GM21528 (cell line): ENCODE measurements at regions not wholly inside any gene's neighbourhood (a gene's known extent, or its start where the extent isn't known, plus 50 kb on each side); places are given as distances from the start of the nearest gene placed in this dataset.

ENCODE experiments used
- ATAC-seq: cut with Tn5 transposase; IDR thresholded peaks from one replicate; pipeline ENCODE4 v1.9.1; 2021; ENCODE audit warnings: mild to moderate bottlenecking, moderate library complexity; ENCODE audit not compliant: unreplicated experiment, low FRiP score

DNA sequence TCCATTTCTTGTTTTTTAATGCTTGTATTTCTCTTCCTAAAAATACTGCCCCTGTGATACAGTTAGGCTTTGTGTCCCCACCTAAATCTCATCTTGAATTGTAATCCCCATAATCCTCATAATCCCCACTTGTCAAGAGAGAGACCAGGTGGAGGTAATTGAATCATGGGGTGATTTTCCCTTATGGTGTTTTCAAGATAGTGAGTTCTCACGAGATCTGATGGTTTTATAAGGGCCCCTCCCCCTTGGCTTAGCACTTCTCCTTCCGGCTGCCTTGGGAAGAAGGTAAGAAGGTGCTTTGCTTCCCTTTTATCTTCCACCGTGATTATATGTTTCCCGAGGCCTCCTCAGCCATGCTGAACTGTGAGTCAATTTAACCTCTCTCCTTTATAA, 227.4 kb downstream of the MAN2A1 start:
- ATAC-seq: no peak

DNA sequence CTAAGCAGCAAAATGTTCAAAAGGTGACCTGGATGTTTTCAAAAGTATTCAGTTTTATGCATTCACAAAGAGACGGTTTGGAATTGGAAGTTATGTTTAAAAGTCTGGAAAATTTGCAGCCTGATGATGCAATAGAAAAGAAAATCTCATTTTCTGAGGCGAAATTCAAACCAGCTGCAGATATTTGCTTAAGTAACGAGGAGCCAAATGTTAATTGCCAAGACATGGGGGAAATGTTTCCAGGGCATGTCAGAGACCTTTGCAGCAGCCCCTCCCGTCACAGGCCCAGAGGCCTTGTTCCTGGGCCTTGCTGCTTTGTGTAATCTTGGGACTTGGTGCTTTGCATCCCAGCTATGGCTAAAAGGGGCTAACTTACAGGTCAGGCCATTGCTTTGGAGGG, 228.2 kb downstream of the MAN2A1 start:
- ATAC-seq: no peak

DNA sequence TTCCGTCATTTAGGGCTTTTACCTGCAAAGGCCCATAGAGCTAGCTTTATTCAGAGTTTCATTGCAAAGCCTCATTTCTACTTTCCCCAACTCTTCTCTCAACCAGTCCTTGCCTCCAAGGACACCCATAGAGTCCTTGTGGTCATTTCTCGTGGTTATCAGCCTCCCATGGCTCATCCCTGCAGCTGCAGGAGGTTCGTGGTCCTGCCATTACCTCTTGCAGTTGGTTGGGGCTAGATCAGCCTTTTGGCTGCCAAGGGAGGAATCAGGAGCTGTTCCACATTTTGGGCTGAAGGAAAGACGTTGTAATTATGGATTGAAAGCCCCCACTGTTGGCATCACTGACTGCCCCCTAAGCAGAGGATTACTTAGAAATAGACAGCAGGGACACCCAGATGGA, 231.0 kb downstream of the MAN2A1 start:
- ATAC-seq: no peak

DNA sequence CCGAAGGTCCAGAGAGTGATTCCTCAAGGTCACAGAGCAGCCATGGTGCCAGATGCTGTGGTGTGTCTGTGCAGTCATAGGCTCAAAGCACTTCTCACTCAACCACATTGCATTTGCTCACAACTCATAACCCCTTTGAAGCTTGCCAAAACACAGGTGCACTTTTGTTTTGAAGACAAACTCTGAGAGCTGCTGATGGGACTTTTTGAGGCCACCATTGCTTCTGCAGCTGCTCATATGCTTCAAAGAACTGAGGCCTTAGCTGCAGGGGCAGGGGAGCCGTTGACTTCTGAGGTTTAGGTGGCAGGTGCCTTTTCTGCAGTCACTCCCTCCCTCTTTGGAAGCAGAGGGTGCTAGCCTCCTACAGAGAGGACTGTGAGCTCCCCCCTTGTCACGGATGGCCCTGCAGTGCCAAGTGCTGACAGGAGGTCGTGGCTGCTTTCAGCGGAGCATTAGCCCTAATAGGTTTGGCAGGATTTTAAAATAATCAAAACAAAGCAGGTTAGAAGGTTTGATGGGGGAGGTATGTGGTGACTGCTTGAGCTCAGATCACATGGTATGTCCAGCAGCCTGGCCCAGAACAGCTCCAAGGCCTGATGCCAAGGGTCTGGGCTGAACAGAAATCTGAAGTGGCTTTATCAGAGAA, 232.1 kb downstream of the MAN2A1 start:
- ATAC-seq: no peak

DNA sequence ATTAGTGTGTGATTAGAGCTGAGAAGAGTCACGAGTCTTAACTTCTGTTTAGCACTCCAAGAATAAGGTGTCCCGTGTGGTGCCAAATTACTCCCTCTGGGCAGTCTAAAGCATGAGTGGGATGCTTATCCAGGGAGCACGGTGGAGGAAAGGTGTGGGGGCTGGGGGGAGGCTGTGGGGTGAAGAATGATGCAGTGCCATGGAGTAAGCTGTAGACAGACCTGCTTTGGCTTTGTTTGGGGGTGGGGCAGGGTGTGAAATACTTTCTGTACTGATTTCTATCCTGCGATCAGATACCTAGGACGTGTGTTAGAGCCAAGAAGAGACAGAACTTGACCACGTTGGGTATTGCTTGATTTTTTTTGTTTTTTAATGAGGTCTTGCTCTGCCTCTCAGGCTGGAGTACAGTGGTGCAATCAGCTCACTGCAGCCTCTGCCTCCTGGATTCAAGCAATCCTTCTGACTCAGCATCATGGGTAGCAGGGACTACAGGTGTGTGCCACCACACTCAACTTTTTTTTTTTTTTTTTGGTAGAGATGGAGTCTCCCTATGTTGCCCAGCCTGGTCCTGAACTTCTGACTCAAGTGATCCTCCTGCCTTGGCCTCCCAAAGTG, 232.8 kb downstream of the MAN2A1 start:
- no peak for ATAC-seq

DNA sequence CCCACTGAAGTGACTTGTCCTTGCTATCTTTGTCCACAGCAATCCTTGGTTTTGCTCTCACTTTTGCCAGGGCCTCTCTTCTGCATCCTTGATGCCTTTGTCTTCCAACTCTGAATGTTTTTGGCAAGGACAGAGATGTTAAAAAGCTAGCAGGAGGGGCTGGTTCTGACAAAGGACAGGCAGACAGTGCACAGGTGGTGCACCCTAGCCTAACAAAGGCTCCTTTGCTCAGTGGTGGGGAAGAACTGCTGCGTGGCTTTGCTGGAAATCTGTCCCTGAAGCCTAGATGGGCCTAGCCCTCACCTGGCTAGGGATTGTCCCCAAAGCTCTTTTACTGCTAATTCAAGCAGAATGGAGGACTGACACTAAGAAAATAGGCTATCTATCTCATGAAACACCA, 233.5 kb downstream of the MAN2A1 start:
- no peak for ATAC-seq

DNA sequence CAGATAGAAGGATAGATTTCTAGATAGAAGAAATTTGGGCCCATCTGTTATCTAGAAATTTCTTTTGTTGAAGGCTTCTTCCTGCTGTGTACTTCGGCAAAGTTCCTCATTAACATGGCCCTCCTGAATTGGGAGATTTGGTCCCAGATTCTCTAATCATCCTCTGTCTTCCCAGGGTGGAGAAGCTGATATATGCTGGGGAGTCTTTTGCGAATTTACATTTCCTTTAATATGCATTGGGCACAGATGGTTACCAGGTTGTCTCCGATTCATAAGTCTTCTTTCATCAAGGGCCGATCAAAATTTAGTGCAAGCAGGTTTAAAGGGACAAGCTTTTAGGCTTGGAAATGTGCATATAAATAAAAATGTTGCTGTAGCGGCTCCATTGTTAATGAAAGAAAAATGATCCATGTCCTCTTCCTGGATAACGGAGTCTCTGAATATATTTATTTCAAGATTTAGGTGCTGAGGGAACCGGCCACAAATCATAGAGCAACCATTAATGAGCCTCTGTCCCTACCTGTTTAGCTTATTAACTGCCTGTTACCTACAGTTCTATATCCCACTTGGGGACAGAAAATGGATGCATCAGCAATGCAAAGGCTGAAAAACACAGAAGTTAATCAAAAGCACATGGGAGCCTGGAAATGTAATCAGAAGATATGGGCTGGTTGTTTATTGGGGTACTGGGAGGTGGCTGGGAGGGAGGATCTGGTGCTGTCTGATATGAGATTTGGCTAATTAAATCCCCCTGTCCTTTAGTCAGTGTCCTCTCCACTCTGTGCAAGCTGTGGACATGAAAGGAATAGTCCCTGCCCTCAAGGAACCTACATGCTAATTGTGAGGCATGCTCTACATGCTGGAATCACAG, 234.7 kb downstream of the MAN2A1 start:
- no peak for ATAC-seq

DNA sequence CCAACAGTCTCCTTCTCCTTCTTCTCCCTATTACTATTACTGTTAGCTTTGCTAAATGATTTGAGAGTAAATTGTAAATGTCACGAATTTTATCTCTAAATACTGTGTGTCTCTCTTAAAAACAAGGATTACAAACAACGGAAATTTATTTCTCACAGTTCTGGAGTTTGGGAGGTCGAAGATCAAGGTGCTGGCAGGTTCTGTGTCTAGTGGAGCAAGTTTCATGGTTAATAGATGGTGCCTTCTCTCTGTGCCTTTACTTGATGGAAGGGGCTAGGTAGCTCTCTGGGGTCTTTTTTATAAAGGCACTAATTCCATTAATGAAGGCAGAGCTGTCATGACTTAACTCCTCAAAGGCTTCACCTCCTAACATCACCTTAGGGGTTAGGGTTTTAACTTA, 237.9 kb downstream of the MAN2A1 start:
- ATAC-seq: no peak

DNA sequence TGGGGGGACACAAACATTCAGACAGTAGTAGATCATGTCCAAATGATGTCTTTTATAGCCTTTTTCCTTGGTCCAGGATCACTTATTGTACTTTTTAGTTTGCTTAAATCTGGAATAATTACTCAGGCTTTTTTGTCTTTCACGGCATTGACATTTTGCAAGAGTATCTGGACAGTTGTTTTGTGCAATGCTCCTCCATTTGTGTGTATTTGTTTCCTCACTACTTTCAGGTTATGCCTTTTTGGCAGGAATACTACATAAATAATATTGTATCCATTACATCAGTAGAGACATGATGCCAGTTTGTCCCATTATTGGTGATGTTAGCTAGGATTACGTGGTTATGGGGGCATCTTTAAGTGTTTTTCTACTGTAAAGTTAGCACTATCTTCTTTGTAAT, 238.3 kb downstream of the MAN2A1 start:
- no peak for ATAC-seq

DNA sequence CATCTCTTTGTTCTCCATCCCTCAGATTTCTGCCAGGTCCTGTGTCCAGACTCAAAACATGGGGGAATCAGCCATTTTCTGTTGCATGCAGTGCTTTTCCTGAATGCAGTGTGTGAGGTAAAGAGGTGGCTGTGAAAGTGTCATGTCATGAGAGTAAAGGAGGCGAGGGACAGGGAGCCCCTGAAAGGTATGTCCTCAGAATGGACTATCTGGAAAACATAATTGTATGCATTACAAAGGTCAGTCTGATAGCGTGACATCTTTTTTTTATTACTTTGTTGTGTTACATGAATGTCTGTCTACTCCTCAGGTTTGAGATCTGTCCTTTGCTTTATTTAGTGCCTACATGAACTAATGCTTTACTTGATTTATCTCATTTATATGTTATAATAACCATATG, 239.1 kb downstream of the MAN2A1 start:
- ATAC-seq: no peak

DNA sequence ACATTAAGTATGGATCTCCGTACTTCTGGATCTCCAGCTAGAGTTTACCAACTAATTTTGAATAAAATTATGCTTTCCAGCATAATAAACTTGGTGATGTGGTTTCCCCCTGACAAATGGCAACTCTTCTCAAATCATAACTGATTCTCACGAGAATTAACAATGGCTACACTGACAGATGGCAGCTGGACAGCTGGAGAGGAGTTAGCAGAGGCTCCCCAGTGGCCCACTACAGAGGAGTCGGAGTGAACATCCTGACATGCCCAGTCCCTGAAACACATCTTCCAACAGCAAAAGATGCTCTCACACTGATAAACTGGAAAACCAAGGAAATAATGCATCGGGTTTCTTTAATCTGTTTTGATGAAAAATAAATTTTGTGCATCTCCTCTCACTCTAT, 239.6 kb downstream of the MAN2A1 start:
- no peak for ATAC-seq

DNA sequence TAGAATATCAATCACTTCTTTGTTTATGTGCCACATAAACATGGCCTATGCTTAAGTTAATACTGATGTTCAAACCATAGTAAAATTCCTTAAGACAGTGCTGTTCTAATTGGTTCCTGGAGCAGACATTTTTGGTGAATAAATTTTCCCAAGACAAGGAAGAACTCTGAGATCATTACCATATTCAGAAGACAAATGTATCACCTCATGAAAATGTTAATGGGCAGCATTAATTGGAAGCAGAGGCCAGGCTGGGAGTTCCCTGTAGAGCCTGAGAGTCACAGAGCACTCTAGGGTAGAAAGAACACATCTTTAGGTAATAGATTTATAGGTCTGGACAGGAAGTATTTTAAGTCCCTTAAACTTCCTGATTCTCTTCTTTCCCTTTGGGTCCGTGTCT, 240.2 kb downstream of the MAN2A1 start:
- no peak for ATAC-seq

DNA sequence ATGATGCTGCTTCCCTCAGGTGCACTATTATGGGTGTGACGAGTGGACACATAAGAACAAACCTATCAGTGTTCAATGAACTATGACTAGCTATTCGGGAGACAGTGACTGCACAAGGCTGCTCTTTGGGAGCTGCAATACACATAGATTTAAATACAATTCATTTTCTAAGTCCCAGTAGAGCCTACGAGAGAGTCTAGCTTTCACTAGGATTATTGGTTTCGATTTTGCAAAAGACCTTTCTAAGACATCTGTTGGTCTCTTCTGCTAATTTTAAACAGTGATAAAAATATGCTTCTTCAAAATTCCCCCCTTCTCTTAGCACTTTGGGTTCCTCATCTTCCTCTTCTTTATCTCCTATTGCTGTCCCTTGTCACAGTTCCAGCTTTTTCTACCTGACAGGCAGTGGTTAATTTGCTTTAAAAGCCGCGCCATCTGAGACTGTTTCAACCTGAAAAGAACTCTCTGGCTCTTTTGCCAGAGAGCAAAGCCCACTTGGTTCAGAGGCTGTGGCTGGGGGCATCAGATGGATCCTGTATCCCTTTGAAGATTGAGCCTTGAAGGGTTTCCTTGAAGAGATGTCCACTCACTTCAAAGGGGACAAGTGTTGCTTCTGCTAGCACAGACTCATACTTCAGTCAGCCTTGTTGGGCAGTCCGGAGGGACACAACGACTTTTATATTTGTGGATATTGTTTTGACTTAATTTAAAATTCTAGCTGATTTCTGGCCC, 241.5 kb downstream of the MAN2A1 start:
- no peak for ATAC-seq

DNA sequence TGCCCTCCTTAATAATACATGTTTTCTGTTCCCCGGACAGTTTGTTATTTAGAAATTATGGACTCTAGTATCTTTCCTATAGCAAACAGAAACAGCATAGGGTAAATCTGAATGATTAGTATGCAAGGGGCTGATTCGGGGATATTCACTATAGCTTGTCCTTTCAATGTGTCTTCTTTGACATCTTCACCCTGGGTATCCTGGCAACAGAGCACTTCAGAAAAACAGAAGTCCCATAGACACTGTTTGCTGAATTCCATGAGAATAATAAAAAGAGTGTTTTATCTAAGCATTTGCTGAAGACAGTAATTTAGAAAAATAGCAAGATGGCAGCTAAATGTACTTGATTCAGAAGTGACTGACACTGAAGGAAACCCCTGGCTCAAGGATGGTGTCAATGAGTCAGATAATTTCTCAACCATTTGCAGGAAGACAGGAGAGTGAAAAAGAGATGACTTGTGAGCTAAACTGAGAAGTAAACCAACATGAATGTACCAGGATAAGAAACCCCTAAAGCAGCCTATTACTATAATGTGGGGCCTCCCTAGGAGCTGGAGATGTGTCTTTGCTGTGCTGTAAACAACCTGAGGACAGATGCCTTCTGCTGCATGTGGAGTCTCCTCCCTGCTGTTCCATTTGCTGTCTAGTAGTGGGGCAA, 246.2 kb downstream of the MAN2A1 start:
- no peak for ATAC-seq

DNA sequence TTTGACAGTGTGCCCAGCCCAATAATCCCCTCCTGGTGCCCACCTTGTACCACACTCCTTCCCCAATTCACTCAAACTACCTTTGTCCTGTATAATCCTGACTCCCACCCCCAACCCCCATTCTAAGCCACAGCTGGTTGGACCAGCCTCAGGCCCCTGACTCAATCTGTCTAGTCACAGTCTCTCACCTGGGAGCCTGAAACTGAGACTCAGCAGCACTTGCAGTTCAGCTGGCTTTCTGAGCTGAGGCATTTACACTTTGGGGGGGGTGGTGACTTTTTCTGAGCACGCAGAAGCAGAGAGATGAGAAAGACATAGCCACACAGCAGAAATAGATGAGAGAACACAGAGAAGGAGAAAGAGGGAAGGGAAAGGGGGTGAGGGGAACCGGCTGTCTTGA, 247.3 kb downstream of the MAN2A1 start:
- peak; percentile 66 for ATAC-seq

DNA sequence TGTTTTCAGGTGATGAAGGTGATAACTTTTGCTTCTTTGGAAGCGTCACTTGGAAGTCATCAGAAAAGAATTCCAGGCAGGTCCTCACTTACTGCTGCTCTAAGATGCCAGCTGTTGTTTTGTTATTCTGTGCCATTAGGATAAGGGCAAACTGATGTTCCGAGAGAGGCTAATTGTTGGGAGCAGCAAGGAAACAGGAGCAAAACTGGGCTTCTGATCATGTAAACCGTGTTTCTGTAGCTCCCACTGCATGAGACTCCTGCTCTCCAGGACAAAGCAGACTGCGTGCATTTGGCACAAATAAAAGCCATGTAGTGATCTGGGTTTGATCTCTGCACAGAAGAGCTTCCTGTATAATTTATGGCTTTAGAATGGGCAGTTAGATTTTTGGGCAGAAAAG, 248.2 kb downstream of the MAN2A1 start:
- no peak for ATAC-seq

DNA sequence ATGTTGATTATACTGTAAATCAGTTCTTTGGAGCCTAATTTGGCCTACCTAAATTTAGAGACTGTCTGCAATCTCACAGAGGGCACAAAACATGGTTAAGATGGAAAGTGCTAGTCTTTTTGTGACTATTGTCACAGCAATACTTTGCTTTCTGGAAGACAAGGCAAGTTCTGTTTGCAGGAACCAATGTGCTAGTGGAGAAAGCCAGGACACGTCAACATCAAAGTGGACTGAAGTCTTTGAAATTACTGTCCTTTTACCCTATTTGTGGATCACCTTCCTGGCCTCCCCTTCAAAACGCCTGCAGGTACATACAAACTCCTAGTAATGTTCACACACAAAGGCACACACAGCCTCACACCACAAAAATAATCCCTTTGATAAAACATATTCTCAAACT, 248.7 kb downstream of the MAN2A1 start:
- no peak for ATAC-seq

DNA sequence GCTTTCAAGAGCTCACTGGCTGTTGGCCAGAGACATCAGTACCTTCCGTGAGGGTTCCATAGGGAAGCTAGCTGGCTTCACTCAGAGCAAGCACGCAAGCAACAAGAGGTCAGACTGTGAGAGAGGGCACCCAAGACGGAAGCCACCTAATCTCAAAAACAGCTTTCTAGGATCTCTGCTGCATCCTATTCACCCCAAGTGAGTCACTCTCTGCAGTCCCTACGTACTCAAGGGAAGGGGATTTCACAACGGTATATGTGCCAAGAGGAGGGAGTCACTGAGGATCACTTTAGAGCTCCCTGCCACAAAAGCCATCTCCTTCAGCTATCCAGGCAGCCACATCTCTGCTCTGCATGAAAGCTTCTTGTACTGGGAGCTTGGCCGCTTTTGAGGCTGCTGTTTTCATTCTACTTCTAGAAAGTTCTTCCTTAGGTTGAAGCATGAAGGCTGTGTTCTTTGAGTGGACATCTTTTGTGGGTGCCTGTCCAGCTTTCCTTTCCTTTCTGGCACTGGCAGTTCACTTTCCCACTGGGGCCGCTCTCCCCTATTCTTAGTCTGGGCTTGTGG, 249.5 kb downstream of the MAN2A1 start:
- no peak for ATAC-seq

DNA sequence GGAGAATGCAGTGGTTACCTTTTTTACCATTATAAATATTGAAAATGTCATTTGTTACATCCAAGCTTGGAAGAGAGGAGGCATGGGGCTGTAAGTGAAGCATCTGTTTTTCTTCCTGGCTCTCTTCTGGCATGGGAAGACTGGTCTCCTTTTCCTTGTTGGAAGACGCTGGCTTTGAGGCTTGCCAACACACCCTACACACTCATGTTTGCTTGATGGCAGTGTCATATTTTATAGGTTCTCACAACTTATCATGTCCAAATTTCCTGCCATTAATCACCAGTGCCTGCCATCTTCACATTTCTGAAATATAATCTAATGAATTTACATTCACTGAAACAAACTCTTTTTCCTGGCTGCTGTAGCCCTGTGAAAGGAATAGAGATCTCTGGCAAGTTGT, 252.9 kb downstream of the MAN2A1 start:
- no peak for ATAC-seq

DNA sequence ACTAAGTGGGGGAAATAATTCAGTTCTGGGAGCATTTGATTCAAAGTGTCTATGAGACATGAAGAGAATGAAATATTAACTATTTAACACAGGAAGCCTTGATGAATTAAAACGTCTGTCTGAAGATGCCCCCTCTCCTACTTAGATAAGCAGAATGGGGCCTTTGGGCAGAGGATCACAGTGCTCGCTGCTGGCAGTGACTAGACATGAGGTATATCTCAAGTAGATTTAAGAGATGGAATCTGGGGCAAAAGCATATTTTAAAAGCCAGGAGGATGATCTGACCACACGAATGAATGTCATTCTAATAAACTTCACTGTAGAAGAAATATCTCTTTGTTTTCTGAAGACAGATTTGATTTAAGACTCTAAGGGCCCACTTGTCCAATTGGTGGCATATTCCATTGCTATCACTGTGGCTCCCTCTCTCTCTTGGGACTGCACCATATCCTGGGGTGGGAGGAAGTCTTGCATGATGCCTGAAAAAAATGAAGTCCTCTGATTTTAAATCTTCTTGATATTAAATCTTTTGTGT, 254.0 kb downstream of the MAN2A1 start:
- no peak for ATAC-seq
